ENCODE measurements at regions not wholly inside any gene's neighbourhood (a gene's known extent, or its start where the extent isn't known, plus 50 kb on each side); places are given as distances from the start of the nearest gene placed in this dataset.

DNA sequence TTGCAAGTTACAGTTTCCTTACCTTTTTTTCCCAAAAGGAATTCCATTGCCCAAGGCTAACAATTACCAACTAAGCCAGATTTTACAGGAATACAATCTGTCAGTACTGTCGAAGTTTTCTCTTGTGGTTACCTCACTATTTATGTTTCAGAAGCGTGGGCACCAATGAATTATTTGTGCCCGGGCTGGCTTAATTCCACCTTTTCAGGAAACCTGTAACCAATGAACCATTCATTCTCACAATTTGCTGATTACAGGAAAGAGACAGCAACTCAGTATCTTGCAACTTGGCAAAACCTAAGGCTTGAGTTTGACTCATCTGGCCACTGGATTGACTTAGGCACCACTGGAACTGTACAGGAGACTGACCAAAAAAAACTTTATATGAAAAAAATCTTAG lies 485.6 kb downstream of the INHBA start:
- no peaks in the 10 kb centered on the region for H3K27me3 ChIP-seq
- H3K9me3 ChIP-seq, result no peaks in the 10 kb centered on the region
- no peaks in the 10 kb centered on the region for H3K36me3 ChIP-seq
- H3K4me3 ChIP-seq (ENCODE audit: low read depth in 1 of 2, low read length in 1 of 2), result no peak overlapping the region
- no peaks in the 10 kb centered on the region for H3K4me1 ChIP-seq (ENCODE audit: control insufficient read depth in 1 of 2, insufficient read depth in 1 of 2, low read depth in 1 of 2, low read length in 1 of 2)
- no peak overlapping the region for H3K27ac ChIP-seq
- TF ChIP-seq, protein P1, sequence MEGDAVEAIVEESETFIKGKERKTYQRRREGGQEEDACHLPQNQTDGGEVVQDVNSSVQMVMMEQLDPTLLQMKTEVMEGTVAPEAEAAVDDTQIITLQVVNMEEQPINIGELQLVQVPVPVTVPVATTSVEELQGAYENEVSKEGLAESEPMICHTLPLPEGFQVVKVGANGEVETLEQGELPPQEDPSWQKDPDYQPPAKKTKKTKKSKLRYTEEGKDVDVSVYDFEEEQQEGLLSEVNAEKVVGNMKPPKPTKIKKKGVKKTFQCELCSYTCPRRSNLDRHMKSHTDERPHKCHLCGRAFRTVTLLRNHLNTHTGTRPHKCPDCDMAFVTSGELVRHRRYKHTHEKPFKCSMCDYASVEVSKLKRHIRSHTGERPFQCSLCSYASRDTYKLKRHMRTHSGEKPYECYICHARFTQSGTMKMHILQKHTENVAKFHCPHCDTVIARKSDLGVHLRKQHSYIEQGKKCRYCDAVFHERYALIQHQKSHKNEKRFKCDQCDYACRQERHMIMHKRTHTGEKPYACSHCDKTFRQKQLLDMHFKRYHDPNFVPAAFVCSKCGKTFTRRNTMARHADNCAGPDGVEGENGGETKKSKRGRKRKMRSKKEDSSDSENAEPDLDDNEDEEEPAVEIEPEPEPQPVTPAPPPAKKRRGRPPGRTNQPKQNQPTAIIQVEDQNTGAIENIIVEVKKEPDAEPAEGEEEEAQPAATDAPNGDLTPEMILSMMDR (IDR thresholded peaks at IDR 0.05), result no peak

DNA sequence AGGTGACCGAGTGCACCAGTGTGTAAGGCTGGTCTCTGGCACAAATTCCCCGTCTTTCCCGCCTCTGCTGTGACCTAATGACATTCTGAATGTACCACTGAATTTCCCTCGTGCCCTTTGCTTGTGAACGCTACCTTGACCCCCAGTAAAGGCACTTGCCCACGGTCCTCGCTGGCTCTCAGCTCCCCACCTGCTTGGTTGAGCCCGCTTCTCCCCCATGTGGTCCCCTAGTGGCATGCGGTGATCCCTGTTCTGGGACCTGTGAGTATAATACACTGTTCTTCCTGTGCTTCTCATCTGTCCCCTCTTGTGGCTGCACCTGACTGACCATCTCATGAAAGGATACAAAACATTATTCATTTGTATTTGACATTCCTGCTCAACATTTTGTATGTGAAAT lies 495.7 kb downstream of the INHBA start:
- H3K4me1 ChIP-seq (ENCODE audit: control insufficient read depth in 1 of 2, insufficient read depth in 1 of 2, low read depth in 1 of 2, low read length in 1 of 2), result peaks cover 7 to 8% of the 10 kb centered on the region in 2 experiments
- TF ChIP-seq, protein P1 (IDR thresholded peaks at IDR 0.05), result no peak
- H3K9me3 ChIP-seq, result no peaks in the 10 kb centered on the region
- H3K27ac ChIP-seq, result no peak overlapping the region
- H3K36me3 ChIP-seq, result no peaks in the 10 kb centered on the region
- no peaks in the 10 kb centered on the region for H3K27me3 ChIP-seq
- H3K4me3 ChIP-seq (ENCODE audit: low read depth in 1 of 2, low read length in 1 of 2), result no peak overlapping the region

DNA sequence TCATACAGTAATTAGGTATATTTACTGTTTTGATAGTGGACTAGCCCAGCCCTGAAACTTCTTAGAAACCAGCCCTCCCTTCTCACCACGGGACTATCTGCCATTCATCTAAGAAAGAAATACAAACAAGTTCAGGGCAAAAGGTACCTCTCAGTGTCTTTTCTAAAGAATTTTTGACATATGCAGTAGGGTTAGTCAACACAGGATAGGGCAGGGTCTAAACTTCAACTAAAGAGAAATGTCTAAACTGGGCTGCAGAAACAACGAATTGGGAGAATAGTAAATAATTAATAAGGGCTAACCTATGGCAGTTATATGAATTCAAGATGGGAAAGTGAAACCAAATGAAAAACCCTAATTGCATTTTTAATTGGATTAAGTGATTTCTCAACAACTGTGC lies 496.6 kb downstream of the INHBA start:
- H3K27me3 ChIP-seq, result no peaks in the 10 kb centered on the region
- no peaks in the 10 kb centered on the region for H3K36me3 ChIP-seq
- no peaks in the 10 kb centered on the region for H3K9me3 ChIP-seq
- H3K4me3 ChIP-seq (ENCODE audit: low read depth in 1 of 2, low read length in 1 of 2), result no peak overlapping the region
- peaks cover 7 to 8% of the 10 kb centered on the region in 2 experiments for H3K4me1 ChIP-seq (ENCODE audit: control insufficient read depth in 1 of 2, insufficient read depth in 1 of 2, low read depth in 1 of 2, low read length in 1 of 2)
- TF ChIP-seq, protein P1 (IDR thresholded peaks at IDR 0.05), result no peak
- no peak overlapping the region for H3K27ac ChIP-seq

DNA sequence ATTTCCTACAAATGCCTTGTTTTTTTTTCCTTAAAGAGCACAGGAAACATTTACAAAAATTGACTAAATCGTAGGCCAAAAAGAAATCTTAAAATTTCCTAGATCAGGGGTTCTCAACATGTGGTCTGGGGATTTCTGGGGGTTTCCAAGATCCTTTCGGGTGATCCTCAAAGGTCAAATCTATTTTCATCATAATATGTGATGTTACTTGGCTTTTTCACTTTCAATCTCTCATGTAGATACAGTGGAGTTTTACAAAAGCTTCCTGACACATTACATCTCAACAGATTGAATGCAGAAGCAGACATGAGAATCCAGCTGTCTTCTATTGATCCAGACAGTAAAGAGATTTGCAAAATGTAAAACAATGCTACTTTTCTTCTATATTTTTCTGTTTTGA lies 497.3 kb downstream of the INHBA start:
- Histone ChIP-seq H3K27ac (no peak overlapping the region), H3K4me1 (ENCODE audit: control insufficient read depth in 1 of 2, insufficient read depth in 1 of 2, low read depth in 1 of 2, low read length in 1 of 2) (peaks cover 7 to 8% of the 10 kb centered on the region in 2 experiments), H3K4me3 (ENCODE audit: low read depth in 1 of 2, low read length in 1 of 2) (no peak overlapping the region), H3K27me3 (no peaks in the 10 kb centered on the region), H3K36me3 (no peaks in the 10 kb centered on the region), H3K9me3 (no peaks in the 10 kb centered on the region)
- TF ChIP-seq, protein P1 (IDR thresholded peaks at IDR 0.05), result no peak

DNA sequence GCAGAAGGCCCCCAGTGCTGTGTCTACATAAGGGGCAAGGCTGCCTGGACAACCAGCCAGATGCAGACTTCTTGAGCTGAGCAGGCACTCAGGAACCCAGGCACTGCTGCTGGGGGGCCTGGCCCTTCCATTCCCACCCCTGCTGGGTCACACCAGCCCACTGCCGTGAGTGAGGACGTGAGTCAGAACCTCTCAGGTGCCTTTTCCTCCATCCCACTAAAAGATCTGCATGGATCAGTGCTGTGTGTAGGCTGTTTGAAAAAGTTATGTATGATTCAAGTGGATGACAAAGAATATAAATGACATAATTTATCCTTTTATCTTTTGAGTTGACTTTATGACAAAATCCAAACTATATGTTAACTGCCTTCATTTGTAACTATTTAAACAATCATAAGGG lies 499.3 kb downstream of the INHBA start:
- Histone ChIP-seq H3K4me1 (ENCODE audit: control insufficient read depth in 1 of 2, insufficient read depth in 1 of 2, low read depth in 1 of 2, low read length in 1 of 2) (peaks cover 4 to 8% of the 10 kb centered on the region in 2 experiments), H3K9me3 (no peaks in the 10 kb centered on the region), H3K36me3 (no peaks in the 10 kb centered on the region), H3K27ac (no peak overlapping the region), H3K27me3 (no peaks in the 10 kb centered on the region), H3K4me3 (ENCODE audit: low read depth in 1 of 2, low read length in 1 of 2) (no peak overlapping the region)
- TF ChIP-seq, protein P1 (IDR thresholded peaks at IDR 0.05), result no peak

DNA sequence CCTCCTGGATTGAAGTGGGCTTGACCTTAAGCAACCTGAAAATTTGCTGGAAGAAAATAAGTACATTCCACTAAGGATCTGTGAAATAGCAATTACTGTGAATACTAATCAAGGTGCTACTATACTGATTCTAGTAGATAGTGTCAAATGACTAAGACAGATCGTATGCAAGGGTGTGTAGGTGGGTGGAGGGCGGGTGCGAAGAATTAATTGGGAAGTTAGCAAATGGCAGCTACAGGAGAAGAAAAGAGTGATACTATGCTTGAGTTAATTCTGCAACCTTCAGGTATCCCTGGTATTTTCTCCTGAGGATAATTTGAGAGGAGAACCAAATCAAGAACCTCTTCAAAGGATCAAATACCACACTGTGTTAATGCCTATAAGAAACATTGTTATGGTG lies 501.9 kb downstream of the INHBA start:
- TF ChIP-seq, protein P1 (IDR thresholded peaks at IDR 0.05), result no peak
- Histone ChIP-seq H3K4me1 (ENCODE audit: control insufficient read depth in 1 of 2, insufficient read depth in 1 of 2, low read depth in 1 of 2, low read length in 1 of 2) (no peaks in the 10 kb centered on the region), H3K36me3 (no peaks in the 10 kb centered on the region), H3K27ac (no peak overlapping the region), H3K27me3 (no peaks in the 10 kb centered on the region), H3K4me3 (ENCODE audit: low read depth in 1 of 2, low read length in 1 of 2) (no peak overlapping the region), H3K9me3 (no peaks in the 10 kb centered on the region)
